ENCODE measurements at regions not wholly inside any gene's neighbourhood (a gene's known extent, or its start where the extent isn't known, plus 50 kb on each side); places are given as distances from the start of the nearest gene placed in this dataset.

- TF ChIP-seq CTCF (IDR thresholded peaks at IDR 0.05) = no peak
- no peak for TF ChIP-seq POLR2A (IDR thresholded peaks at IDR 0.05)
Measured at GRCh38 chr4:138062929-138063328, 179.2 kb downstream of the SLC7A11 start.

Measured in testis (tissue), 2 donors.